HG02943 (cell line): ENCODE measurements at regions not wholly inside any gene's neighbourhood (a gene's known extent, or its start where the extent isn't known, plus 50 kb on each side); places are given as distances from the start of the nearest gene placed in this dataset.

ENCODE experiments used
- ATAC-seq: cut with Tn5 transposase; IDR thresholded peaks from one replicate; pipeline ENCODE4 v1.9.1; 2021; ENCODE audit warnings: mild to moderate bottlenecking, low read depth, moderate library complexity; ENCODE audit not compliant: unreplicated experiment

DNA sequence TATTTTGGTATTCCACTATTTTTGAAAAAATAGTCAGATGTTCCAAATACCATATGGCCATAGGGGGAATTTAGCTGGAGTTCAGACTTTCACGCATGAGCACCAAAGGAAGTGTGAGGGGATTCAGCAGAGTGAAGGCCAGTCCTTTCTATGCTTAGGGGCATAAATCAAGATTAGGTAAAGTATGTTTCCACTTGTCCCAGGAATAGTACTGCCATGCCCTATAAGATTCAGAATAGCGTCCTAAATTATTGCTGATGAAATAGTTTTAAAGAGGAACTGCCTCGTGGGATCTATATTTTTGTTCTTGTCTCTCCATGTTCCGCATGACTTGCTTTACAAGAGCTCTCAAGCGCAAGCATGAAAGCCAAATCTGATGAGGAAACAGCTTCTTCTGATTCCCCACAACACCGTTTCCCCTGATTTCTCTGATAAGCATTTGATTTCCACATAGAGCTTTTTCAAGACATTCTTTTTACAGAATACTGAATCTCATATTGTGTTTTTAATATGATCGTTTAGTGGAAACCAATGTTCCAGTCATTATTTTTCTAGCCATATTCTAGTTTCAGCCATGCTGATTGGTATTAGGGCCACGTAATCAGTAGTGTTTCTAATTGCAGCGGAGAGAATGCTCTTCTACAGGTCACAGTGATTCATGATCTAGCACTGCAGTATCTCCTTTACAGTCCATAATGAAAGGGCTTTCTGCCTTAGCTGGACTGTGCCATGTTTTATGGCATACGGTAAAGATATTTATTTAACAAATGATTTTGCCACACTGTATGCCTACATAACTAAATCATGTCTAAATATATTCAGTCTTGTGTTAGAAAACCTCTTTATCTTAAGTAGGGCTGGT lies 492.3 kb downstream of the CENPC start:
- no peak for ATAC-seq

- ATAC-seq: no peak
Observed at GRCh38 chr4:67051000-67051789, 494.1 kb downstream of the CENPC start.

DNA sequence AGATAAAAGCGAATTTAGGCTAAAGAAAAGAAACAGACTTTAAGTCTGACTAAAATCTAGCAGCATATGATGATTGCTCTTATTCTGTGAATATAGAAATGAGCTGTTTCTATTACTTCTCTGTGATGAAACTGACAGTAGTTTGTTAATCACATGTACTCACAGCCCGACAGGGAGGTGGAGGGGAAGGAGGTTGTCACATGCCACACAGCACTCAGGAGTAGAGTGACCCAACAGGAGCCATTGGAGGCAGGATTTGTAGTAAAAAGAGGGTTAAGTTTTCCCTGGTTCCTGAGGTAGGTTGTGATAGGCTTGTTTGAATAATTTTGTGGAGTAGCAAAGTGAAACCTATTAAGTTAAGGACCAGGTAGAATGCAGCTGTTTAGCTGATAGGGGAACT lies 495.9 kb downstream of the CENPC start:
- no peak for ATAC-seq

GRCh38 chr4:67048530-67048929 lies 496.8 kb downstream of the CENPC start:
- no peak for ATAC-seq

GRCh38 chr4:67040315-67040714 lies 505.0 kb downstream of the CENPC start:
- no peak for ATAC-seq

- no peak for ATAC-seq
Observed at GRCh38 chr4:67038228-67038566, 507.1 kb downstream of the CENPC start.

- no peak for ATAC-seq
Observed at GRCh38 chr4:67037504-67038227, 507.6 kb downstream of the CENPC start.

DNA sequence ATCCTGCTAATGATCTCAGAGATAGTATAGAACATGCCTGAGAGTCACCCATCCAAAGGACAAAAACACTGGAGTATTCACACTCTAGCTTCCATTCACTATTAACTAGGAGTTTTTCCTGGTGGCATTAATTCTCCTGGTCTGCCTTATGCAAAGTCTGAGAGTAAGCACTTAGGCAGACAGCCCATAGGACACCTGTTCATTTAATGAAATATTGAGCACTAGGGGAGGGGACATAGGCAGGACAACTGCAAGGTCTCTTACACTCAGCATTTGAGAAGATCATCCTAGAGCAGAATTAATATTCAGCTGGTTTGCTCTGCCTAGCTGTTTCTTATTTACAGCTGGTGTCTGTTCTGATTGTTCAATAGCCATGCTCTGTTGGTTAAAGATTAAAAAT lies 508.5 kb downstream of the CENPC start:
- ATAC-seq: no peak

GRCh38 chr4:67035986-67036385 lies 509.3 kb downstream of the CENPC start:
- ATAC-seq: no peak

- no peak for ATAC-seq
Observed at GRCh38 chr4:67035501-67035900, 509.8 kb downstream of the CENPC start.

DNA sequence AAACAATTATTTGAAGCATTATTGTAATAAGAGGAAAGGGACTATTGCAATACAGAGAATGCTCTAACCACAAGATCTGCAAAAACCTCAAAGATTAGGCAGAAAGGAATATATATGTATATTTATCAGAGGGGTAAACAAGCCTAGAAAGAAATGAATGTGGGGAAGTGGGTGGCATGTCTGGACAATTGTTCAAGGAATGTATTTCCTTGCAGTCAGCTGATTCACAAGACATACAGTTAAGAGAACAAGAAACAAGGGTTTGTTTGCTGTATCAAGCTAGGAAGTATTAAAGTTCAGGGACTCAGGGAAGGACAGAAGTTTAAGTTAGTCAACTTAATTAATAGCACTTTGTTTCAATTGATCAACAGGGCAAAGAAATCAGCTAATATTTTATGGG lies 514.7 kb downstream of the CENPC start:
- no peak for ATAC-seq

DNA sequence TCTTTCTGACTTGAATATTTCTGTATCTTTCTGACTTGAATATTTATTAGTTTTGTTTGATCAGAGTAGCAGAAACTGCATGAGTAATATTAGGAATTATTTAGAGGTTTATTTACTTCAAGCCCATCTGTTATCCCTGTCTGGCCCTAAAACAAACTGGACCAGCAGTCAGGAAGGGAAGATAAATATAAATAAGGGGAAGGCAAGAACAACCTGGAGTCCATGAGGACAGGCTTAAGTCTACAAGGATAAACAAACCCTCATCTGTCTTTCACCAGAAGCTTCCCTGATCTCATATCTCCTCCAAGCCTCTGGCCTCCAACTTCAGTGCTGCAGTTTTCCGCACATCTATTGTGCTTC lies 524.9 kb downstream of the CENPC start:
- no peak for ATAC-seq

GRCh38 chr4:67019686-67020437 lies 525.4 kb downstream of the CENPC start:
- ATAC-seq: no peak

DNA sequence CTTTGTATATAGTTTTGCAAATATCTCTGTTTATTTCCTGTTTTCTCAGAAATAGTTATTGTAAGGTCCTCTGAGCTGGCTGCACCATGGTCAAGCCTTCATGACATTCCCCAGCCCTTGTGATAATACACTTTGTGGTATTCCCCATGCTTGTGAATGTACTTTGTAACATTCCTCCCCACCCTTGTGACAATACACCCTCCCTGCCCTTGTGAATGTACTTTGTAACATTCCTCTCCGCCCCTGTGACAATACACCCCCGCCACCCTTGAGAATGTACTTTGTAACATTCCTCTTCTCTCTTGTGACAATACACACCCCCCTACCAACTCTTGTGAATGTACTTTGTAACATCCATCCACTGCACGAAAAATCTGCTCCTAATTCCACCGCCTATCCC lies 530.7 kb downstream of the CENPC start:
- ATAC-seq: no peak

DNA sequence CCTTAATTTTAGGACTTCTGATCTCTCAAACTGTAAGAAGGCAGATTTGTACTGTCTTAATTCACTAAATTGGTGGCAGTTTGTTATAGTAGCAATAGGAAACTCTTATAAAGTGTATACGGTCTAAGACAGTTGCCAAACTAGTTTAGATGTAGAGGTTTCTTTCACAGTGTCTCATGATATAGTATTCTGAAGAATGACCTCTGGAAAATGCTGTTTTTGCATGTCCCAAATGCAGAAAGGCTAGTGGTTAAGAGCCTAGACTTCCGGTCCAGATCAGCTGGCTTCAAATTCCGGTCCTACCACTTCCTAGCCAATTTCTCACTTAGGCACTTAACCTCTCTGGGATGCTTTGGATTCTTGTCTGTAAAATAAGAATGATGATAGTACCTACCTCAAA lies 538.5 kb downstream of the CENPC start:
- no peak for ATAC-seq

- no peak for ATAC-seq
Observed at GRCh38 chr4:66991521-66991920, 553.8 kb downstream of the CENPC start.

DNA sequence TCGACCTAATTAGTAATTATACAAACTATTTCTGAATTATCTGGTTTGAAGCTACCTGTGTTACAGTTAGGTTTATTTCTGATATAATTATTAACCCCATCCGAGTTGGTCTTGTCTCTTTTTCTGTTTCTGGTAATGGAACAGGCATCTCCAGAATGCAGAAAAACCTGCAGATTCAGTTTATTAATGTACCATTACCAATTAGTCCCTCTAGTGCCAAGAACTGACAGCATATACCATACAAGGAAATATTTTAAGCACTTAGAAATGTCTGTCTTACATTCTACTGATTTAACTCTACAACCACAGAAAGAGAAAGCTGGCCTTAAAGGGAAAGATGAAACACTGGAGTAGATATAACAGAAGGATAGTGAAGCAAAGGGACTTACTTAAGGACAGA lies 570.6 kb downstream of the CENPC start:
- no peak for ATAC-seq

DNA sequence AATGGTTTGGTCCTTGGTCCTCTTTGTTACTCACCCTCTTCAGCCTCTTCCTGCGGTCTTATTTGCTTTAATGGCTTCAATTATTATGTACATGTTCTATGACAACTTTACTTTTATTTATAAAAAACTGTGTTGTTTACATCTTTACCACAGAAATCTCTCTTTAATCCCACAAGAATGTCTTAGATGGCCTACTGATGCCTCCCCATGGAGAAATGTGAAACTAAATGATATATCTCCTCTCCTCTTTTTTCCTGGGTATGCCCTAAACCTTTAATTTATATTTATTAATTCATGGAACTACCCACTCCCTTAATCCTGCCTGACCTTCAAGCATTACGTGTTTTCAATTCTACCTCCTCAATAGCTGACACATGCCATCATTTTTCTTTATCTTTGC lies 573.2 kb downstream of the CENPC start:
- ATAC-seq: no peak

GRCh38 chr4:66964467-66964866 lies 580.8 kb downstream of the CENPC start:
- ATAC-seq: no peak

GRCh38 chr4:66963084-66963483 lies 582.2 kb downstream of the CENPC start:
- no peak for ATAC-seq

GRCh38 chr4:66959207-66959606 lies 586.1 kb downstream of the CENPC start:
- ATAC-seq: no peak
